Endodermal cell (in vitro differentiated cells): ENCODE measurements at regions not wholly inside any gene's neighbourhood (a gene's known extent, or its start where the extent isn't known, plus 50 kb on each side); places are given as distances from the start of the nearest gene placed in this dataset.

Source experiments
- DNase-seq: peaks from one replicate; pipeline ENCODE4 v3.0.0-alpha.2; 2017
- H3K27ac ChIP-seq: 2 replicates; pipeline ENCODE4 v1.5.1; 2013; ENCODE audit warnings: mild to moderate bottlenecking, low read depth, low read length, moderate library complexity
- H3K27me3 ChIP-seq: 2 replicates; pipeline ENCODE4 v1.6.1; 2013; ENCODE audit warnings: mild to moderate bottlenecking, low read length, moderate library complexity; ENCODE audit not compliant: insufficient read depth, control insufficient read depth, poor library complexity, severe bottlenecking
- H3K36me3 ChIP-seq: 2 replicates; pipeline ENCODE4 v1.7.0; 2013; ENCODE audit warnings: mild to moderate bottlenecking, low read length, moderate library complexity; ENCODE audit not compliant: control insufficient read depth, insufficient read depth
- H3K4me1 ChIP-seq: one replicate; pipeline ENCODE4 v1.7.0; 2013; ENCODE audit warnings: low read length; ENCODE audit not compliant: control insufficient read depth, insufficient read depth
- H3K4me3 ChIP-seq: 2 replicates; pipeline ENCODE4 v1.5.1; 2013; ENCODE audit warnings: mild to moderate bottlenecking, low read length, moderate library complexity
- H3K9ac ChIP-seq: 2 replicates; pipeline ENCODE4 v1.6.1; 2013; ENCODE audit warnings: mild to moderate bottlenecking, low read length, moderate library complexity; ENCODE audit not compliant: poor library complexity, severe bottlenecking; ENCODE audit errors: extremely low read depth
- H3K9me3 ChIP-seq: 2 replicates; pipeline ENCODE4 v1.6.1; 2013; ENCODE audit warnings: mild to moderate bottlenecking, low read length, moderate library complexity; ENCODE audit not compliant: control insufficient read depth
- H3K27ac Mint-ChIP-seq: 2 replicates; pipeline ENCODE4 v1.8.0; 2020; ENCODE audit warnings: mixed read lengths
- H3K27me3 Mint-ChIP-seq: 2 replicates; pipeline ENCODE4 v1.8.0; 2021; ENCODE audit warnings: mild to moderate bottlenecking, mixed read lengths; ENCODE audit not compliant: insufficient read depth
- H3K36me3 Mint-ChIP-seq: 2 replicates; pipeline ENCODE4 v1.8.0; 2020; ENCODE audit warnings: low read depth, mixed read lengths
- H3K4me1 Mint-ChIP-seq: 2 replicates; pipeline ENCODE4 v1.8.0; 2020; ENCODE audit warnings: mixed read lengths
- H3K4me3 Mint-ChIP-seq: 2 replicates; pipeline ENCODE4 v1.8.0; 2020; ENCODE audit warnings: mild to moderate bottlenecking, moderate library complexity, mixed read lengths
- H3K9me3 Mint-ChIP-seq: 2 replicates; pipeline ENCODE4 v1.8.0; 2020; ENCODE audit warnings: mild to moderate bottlenecking, mixed read lengths
- CTCF ChIP-seq: fragments of 200-600 bp; sonication (generic); conservative IDR thresholded peaks from 2 replicates; pipeline ENCODE4 v1.5.0; 2021; ENCODE audit warnings: antibody characterized with exemption, mild to moderate bottlenecking
- WGBS, 2 experiments: methylation state at CpG; one replicate each; pipeline versions ENCODE4 v1.1.5 to v1.1.7; 2013; ENCODE audit warnings: missing lambda C conversion rate in 2 of 2, mixed read lengths in 1 of 2; ENCODE audit not compliant: insufficient coverage in 1 of 2, insufficient read length in 1 of 2; 5-methylcytosine and 5-hydroxymethylcytosine counted together

DNA sequence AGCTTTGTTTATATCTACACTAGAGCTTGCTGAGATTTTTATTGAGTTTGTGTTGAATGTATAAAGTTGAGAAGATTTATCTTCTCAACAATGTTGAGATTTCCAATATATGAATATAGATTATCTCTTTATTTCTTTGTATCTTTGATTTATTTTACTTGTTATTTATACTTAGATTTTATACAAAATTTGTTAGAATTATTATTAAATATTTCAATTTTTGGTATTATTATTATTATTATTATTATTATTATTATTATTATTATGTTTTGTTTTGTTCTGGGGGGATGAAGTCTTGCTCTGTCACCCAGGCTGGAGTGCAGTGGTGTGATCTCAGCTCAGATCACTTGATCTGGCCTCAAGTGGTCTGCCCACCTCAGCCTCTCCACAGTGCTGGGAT is 322.5 kb downstream of the PPARGC1A start:
- Histone ChIP-seq H3K4me3 (no peak overlapping the region), H3K4me1 (no peaks in the 10 kb centered on the region), H3K27ac (no peak overlapping the region), H3K36me3 (no peaks in the 10 kb centered on the region), H3K9me3 (peaks cover under 1% of the 10 kb centered on the region), H3K27me3 (no peaks in the 10 kb centered on the region), H3K9ac (no peak overlapping the region)
- Mint-ChIP-seq H3K27ac (no peak overlapping the region), H3K4me1 (peaks cover 4% of the 10 kb centered on the region), H3K36me3 (no peaks in the 10 kb centered on the region), H3K27me3 (no peaks in the 10 kb centered on the region), H3K4me3 (no peak overlapping the region), H3K9me3 (peaks cover 5% of the 10 kb centered on the region)
- no peak for TF ChIP-seq CTCF
- DNase-seq, result no peak

DNA sequence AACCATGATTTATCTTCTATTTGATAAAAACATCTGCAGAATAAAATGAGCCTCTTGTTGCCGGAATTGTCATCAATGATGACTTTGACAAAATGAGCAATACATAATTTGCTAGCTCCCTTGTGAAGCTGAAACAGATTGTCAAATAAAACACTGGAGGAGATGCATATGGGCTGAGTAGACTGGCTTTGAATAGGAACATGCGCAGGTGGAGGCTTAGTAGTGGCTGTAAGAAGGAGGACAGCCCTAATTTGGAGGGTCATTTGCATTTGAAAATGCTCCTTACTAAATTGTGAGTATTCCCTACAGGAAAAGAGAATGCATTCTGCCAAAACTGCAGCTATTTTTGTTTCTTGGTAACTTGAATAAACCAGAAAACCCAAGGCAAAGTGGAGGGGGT is 329.1 kb downstream of the PPARGC1A start:
- Mint-ChIP-seq H3K4me1 (peaks cover 7% of the 10 kb centered on the region), H3K4me3 (no peak overlapping the region), H3K36me3 (no peaks in the 10 kb centered on the region), H3K27me3 (no peaks in the 10 kb centered on the region), H3K9me3 (no peaks in the 10 kb centered on the region), H3K27ac (no peak overlapping the region)
- Histone ChIP-seq H3K27ac (no peak overlapping the region), H3K9me3 (no peaks in the 10 kb centered on the region), H3K9ac (no peak overlapping the region), H3K4me1 (no peaks in the 10 kb centered on the region), H3K4me3 (no peak overlapping the region), H3K36me3 (no peaks in the 10 kb centered on the region), H3K27me3 (no peaks in the 10 kb centered on the region)
- 94 to 100% methylated on average over 2 of the region's 2 CpGs for WGBS, 2 experiments
- no peak for DNase-seq
- no peak for TF ChIP-seq CTCF

DNA sequence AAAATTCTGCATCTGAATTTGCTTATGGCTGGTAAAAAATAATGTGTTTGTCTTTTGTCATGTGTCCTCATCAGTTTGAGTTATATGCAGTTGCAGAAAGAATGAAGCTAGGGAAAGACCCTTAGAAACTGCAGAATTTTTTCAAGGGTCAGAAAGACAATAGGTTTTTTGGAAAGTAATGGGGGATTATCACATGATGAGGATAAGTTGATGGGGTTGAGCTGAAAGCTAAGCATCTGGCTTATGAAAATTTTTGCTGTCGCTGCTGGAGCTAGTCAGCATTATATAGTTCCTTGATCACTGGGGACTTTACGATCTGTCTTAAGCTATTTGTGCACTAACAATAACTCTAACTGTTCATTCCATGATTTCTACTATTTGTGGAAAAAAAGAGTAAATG is 331.7 kb downstream of the PPARGC1A start:
- Mint-ChIP-seq H3K4me3 (no peak overlapping the region), H3K9me3 (peaks cover 7% of the 10 kb centered on the region), H3K36me3 (peaks cover 1% of the 10 kb centered on the region), H3K27ac (no peak overlapping the region), H3K27me3 (no peaks in the 10 kb centered on the region), H3K4me1 (peaks cover 7% of the 10 kb centered on the region)
- H3K4me3 ChIP-seq, result no peak overlapping the region
- H3K27ac ChIP-seq, result no peak overlapping the region
- no peaks in the 10 kb centered on the region for H3K36me3 ChIP-seq
- DNase-seq, result no peak
- TF ChIP-seq CTCF, result no peak
- peaks cover 7% of the 10 kb centered on the region for H3K9me3 ChIP-seq
- H3K9ac ChIP-seq, result no peak overlapping the region
- 89% methylated on average over 2 of the region's 2 CpGs; no CpG with 5 or more reads in 1 of the 2 experiments for WGBS, 2 experiments
- H3K4me1 ChIP-seq, result no peaks in the 10 kb centered on the region
- H3K27me3 ChIP-seq, result no peaks in the 10 kb centered on the region
